Neuronal stem cell (in vitro differentiated cells): ENCODE measurements at regions not wholly inside any gene's neighbourhood (a gene's known extent, or its start where the extent isn't known, plus 50 kb on each side); places are given as distances from the start of the nearest gene placed in this dataset.

Experiments
- DNase-seq: peaks from one replicate; pipeline ENCODE4 v3.0.0-alpha.2; 2013; ENCODE audit warnings: low spot score
- H2AFZ ChIP-seq: one replicate; pipeline ENCODE4 v1.6.1; 2013; ENCODE audit warnings: mild to moderate bottlenecking, low read length, inconsistent platforms
- H2AK5ac ChIP-seq: 2 replicates; pipeline ENCODE4 v1.6.1; 2013; ENCODE audit warnings: low read depth, mild to moderate bottlenecking, inconsistent platforms, low read length, moderate library complexity, mixed read lengths
- H2BK120ac ChIP-seq: 2 replicates; pipeline ENCODE4 v1.6.1; 2013; ENCODE audit warnings: low read depth, mild to moderate bottlenecking, inconsistent platforms, low read length, moderate library complexity, mixed read lengths
- H2BK12ac ChIP-seq: one replicate; pipeline ENCODE4 v1.6.1; 2013; ENCODE audit warnings: low read length, inconsistent platforms
- H2BK15ac ChIP-seq: 2 replicates; pipeline ENCODE4 v1.6.1; 2013; ENCODE audit warnings: mild to moderate bottlenecking, low read length, inconsistent platforms, mixed read lengths
- H2BK5ac ChIP-seq: one replicate; pipeline ENCODE4 v1.6.1; 2013; ENCODE audit warnings: inconsistent platforms, mild to moderate bottlenecking, low read length, moderate library complexity
- H3K14ac ChIP-seq: one replicate; pipeline ENCODE4 v1.6.1; 2013; ENCODE audit warnings: low read length, inconsistent platforms
- H3K18ac ChIP-seq: 2 replicates; pipeline ENCODE4 v1.6.1; 2013; ENCODE audit warnings: low read length, inconsistent platforms
- H3K23ac ChIP-seq: 2 replicates; pipeline ENCODE4 v1.6.1; 2013; ENCODE audit warnings: low read depth, mild to moderate bottlenecking, mixed read lengths, low read length, inconsistent platforms; ENCODE audit not compliant: poor library complexity
- H3K27ac ChIP-seq: replicated peaks from 3 replicates; pipeline ENCODE4 v1.5.1; 2013; ENCODE audit warnings: low read length, inconsistent platforms
- H3K27me3 ChIP-seq, 3 experiments: 2 replicates each; pipeline ENCODE4 v1.6.1; 2013; ENCODE audit warnings: low read length in 3 of 3, mild to moderate bottlenecking in 2 of 3, inconsistent platforms in 1 of 3, low read depth in 1 of 3, mixed read lengths in 1 of 3, moderate library complexity in 1 of 3; ENCODE audit not compliant: control insufficient read depth in 3 of 3, insufficient read depth in 3 of 3
- H3K36me3 ChIP-seq, 2 donors: replicated peaks in 1 of 2; 2 replicates each; pipeline ENCODE4 v1.6.1; 2013; ENCODE audit warnings: low read length in 2 of 2; ENCODE audit not compliant: control insufficient read depth in 2 of 2, insufficient read depth in 2 of 2
- H3K4ac ChIP-seq: 2 replicates; pipeline ENCODE4 v1.6.1; 2013; ENCODE audit warnings: inconsistent platforms, mild to moderate bottlenecking, low read length, moderate library complexity
- H3K4me1 ChIP-seq, 2 donors: 1 replicate in 1 of 2; 2 replicates in 1 of 2; pipeline ENCODE4 v1.6.1; 2013; ENCODE audit warnings: low read length in 2 of 2, low read depth in 1 of 2; ENCODE audit not compliant: control insufficient read depth in 2 of 2, insufficient read depth in 1 of 2
- H3K4me2 ChIP-seq: one replicate; pipeline ENCODE4 v1.6.1; 2013; ENCODE audit warnings: mild to moderate bottlenecking, low read length, inconsistent platforms; ENCODE audit not compliant: insufficient read depth, poor library complexity, severe bottlenecking
- H3K4me3 ChIP-seq, 2 donors: 2 replicates each; pipeline ENCODE4 v1.5.1; 2013; ENCODE audit warnings: low read length in 2 of 2, mild to moderate bottlenecking in 2 of 2, inconsistent platforms in 1 of 2, moderate library complexity in 1 of 2
- H3K79me1 ChIP-seq: one replicate; pipeline ENCODE4 v1.6.1; 2013; ENCODE audit warnings: low read depth, mild to moderate bottlenecking, inconsistent platforms, low read length, moderate library complexity
- H3K9ac ChIP-seq: one replicate; pipeline ENCODE4 v1.6.1; 2013; ENCODE audit warnings: mild to moderate bottlenecking, low read depth, low read length, inconsistent platforms; ENCODE audit not compliant: poor library complexity
- H3K9me3 ChIP-seq, 2 donors: replicated peaks in 1 of 2; 2 replicates each; pipeline versions ENCODE3 to v1.6.1; 2013; ENCODE audit warnings: low read length in 2 of 2, mild to moderate bottlenecking in 2 of 2, inconsistent platforms in 1 of 2, low read depth in 1 of 2, mixed read lengths in 1 of 2, moderate library complexity in 1 of 2; ENCODE audit not compliant: control insufficient read depth in 2 of 2, insufficient read depth in 1 of 2
- H4K8ac ChIP-seq: one replicate; pipeline ENCODE4 v1.6.1; 2013; ENCODE audit warnings: low read depth, mild to moderate bottlenecking, inconsistent platforms, low read length, moderate library complexity
- H4K91ac ChIP-seq: one replicate; pipeline ENCODE4 v1.6.1; 2013; ENCODE audit warnings: low read length, low read depth, mild to moderate bottlenecking, inconsistent platforms; ENCODE audit not compliant: poor library complexity
- WGBS, 2 donors: extraction: QIAGEN DNeasy Blood & Tissue Kit; methylation state at CpG; one replicate each; pipeline ENCODE4 v1.1.7; 2013; ENCODE audit warnings: missing lambda C conversion rate in 2 of 2, mixed read lengths in 1 of 2; ENCODE audit not compliant: insufficient read length in 2 of 2, insufficient replicate concordance in 1 of 2; ENCODE audit errors: extremely low coverage in 2 of 2; 5-methylcytosine and 5-hydroxymethylcytosine counted together

GRCh38 chr10:80968903-80969302 is 431.2 kb downstream of the SH2D4B start:
- H3K9ac ChIP-seq, result no peak overlapping the region
- no peak overlapping the region for H3K27ac ChIP-seq
- H3K23ac ChIP-seq, result no peak overlapping the region
- H3K18ac ChIP-seq, result no peak overlapping the region
- no peak overlapping the region for H2BK120ac ChIP-seq
- no peak overlapping the region for H4K91ac ChIP-seq
- H2BK12ac ChIP-seq, result no peak overlapping the region
- no peak overlapping the region for H2AK5ac ChIP-seq
- no peaks in the 10 kb centered on the region for H3K9me3 ChIP-seq
- H4K8ac ChIP-seq, result no peak overlapping the region
- H3K4me1 ChIP-seq, result no peaks in the 10 kb centered on the region
- no peak overlapping the region for H3K4me2 ChIP-seq
- no peak for DNase-seq
- H2BK15ac ChIP-seq, result no peak overlapping the region
- no peaks in the 10 kb centered on the region for H3K79me1 ChIP-seq
- H3K4me3 ChIP-seq, result no peak overlapping the region
- H3K4ac ChIP-seq, result no peak overlapping the region
- no peaks in the 10 kb centered on the region for H3K36me3 ChIP-seq
- no peak overlapping the region for H2BK5ac ChIP-seq
- no peak overlapping the region for H2AFZ ChIP-seq
- no peaks in the 10 kb centered on the region for H3K27me3 ChIP-seq
- no peak overlapping the region for H3K14ac ChIP-seq

DNA sequence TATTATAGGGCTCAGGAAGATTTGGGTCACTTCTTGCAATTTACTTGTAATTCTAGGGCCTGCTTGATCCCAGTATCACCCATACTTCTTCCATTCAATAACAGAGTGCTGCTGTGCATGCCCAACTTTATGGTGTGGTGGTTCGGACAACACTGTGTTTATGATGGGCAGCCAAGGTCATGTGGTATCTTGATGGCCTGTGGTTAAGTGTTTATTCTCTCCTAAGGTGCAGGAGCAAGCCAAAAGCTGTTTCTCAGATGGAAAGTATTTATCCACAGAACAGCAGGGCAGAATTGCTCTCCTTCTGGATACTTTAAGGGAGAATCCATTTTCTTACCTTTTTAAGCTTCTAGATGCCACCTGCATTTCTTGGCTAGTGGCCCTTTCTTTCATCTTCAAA is 433.8 kb downstream of the SH2D4B start:
- H2BK15ac ChIP-seq, result no peak overlapping the region
- no peak overlapping the region for H3K18ac ChIP-seq
- no peaks in the 10 kb centered on the region for H3K27me3 ChIP-seq
- H3K14ac ChIP-seq, result no peak overlapping the region
- no peaks in the 10 kb centered on the region for H3K9me3 ChIP-seq
- DNase-seq, result no peak
- no peak overlapping the region for H2BK5ac ChIP-seq
- no peak overlapping the region for H2AK5ac ChIP-seq
- H2BK12ac ChIP-seq, result no peak overlapping the region
- no peaks in the 10 kb centered on the region for H3K4me1 ChIP-seq
- no CpG with 5 or more reads among the region's 1 CpG for WGBS, 2 donors
- no peak overlapping the region for H2BK120ac ChIP-seq
- H2AFZ ChIP-seq, result no peak overlapping the region
- H3K23ac ChIP-seq, result no peak overlapping the region
- H3K9ac ChIP-seq, result no peak overlapping the region
- H4K8ac ChIP-seq, result no peak overlapping the region
- H3K4me3 ChIP-seq, result no peak overlapping the region
- no peaks in the 10 kb centered on the region for H3K79me1 ChIP-seq
- H3K4ac ChIP-seq, result no peak overlapping the region
- H3K27ac ChIP-seq, result no peak overlapping the region
- H3K4me2 ChIP-seq, result no peak overlapping the region
- no peaks in the 10 kb centered on the region for H3K36me3 ChIP-seq
- H4K91ac ChIP-seq, result no peak overlapping the region

DNA sequence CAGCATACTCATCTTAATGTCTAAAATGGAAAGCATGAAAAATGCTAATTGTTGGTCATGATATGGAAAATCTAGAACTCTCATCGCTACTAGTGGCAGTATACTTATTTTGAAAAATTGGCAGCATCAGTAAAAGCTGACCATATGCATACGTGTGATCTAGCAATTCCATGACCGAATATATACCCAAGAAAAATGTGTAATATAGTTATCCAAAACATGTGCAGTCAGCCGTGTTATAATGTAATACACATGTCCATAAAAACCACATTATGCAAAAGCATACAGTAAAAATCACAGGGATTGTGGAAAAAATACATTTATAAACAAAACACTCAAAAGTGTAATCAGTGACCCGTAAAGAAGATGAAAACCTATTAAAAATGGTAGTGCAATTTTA is 439.0 kb downstream of the SH2D4B start:
- Histone ChIP-seq H3K14ac (no peak overlapping the region), H4K8ac (no peak overlapping the region), H3K9me3 (no peaks in the 10 kb centered on the region), H3K4me2 (no peak overlapping the region), H2AFZ (no peak overlapping the region), H3K4ac (no peak overlapping the region), H2BK12ac (no peak overlapping the region), H2AK5ac (no peak overlapping the region), H3K23ac (no peak overlapping the region), H3K4me1 (no peaks in the 10 kb centered on the region), H4K91ac (no peak overlapping the region), H3K27me3 (no peaks in the 10 kb centered on the region), H3K4me3 (no peak overlapping the region), H2BK120ac (no peak overlapping the region), H3K18ac (no peak overlapping the region), H3K27ac (no peak overlapping the region), H3K79me1 (no peaks in the 10 kb centered on the region), H3K36me3 (no peaks in the 10 kb centered on the region), H3K9ac (no peak overlapping the region), H2BK15ac (no peak overlapping the region), H2BK5ac (no peak overlapping the region)
- no peak for DNase-seq
- WGBS, 2 donors, result no CpG with 5 or more reads among the region's 5 CpGs

GRCh38 chr10:80985102-80985501 is 447.4 kb downstream of the SH2D4B start:
- no peak overlapping the region for H2BK12ac ChIP-seq
- WGBS, 2 donors, result no CpG with 5 or more reads among the region's 1 CpG
- DNase-seq, result no peak

More at GRCh38 chr10:80985102-80985501, 447.4 kb downstream of the SH2D4B start:
- no peaks in the 10 kb centered on the region for H3K4me1 ChIP-seq
- H2BK5ac ChIP-seq, result no peak overlapping the region
- H3K36me3 ChIP-seq, result no peaks in the 10 kb centered on the region
- H4K91ac ChIP-seq, result no peak overlapping the region
- H3K27ac ChIP-seq, result no peak overlapping the region
- no peak overlapping the region for H3K4me2 ChIP-seq
- H3K79me1 ChIP-seq, result no peaks in the 10 kb centered on the region
- no peak overlapping the region for H3K9ac ChIP-seq
- no peak overlapping the region for H2BK120ac ChIP-seq
- H2AFZ ChIP-seq, result no peak overlapping the region
- no peak overlapping the region for H3K4ac ChIP-seq
- H2AK5ac ChIP-seq, result no peak overlapping the region
- H3K18ac ChIP-seq, result no peak overlapping the region
- no peaks in the 10 kb centered on the region for H3K9me3 ChIP-seq
- H3K4me3 ChIP-seq, result no peak overlapping the region
- H3K27me3 ChIP-seq, result no peaks in the 10 kb centered on the region
- no peak overlapping the region for H2BK15ac ChIP-seq
- H3K23ac ChIP-seq, result no peak overlapping the region
- H3K14ac ChIP-seq, result no peak overlapping the region
- no peak overlapping the region for H4K8ac ChIP-seq
